SU-DHL-6 (cell line): ENCODE measurements at regions not wholly inside any gene's neighbourhood (a gene's known extent, or its start where the extent isn't known, plus 50 kb on each side); places are given as distances from the start of the nearest gene placed in this dataset.

Source experiments
- H2AFZ ChIP-seq: fragments of 200-600 bp; sonication (generic); 2 replicates; pipeline ENCODE4 v1.6.1; 2014; ENCODE audit warnings: low read depth, mild to moderate bottlenecking, moderate library complexity, mixed read lengths, antibody characterized with exemption, low read length; ENCODE audit not compliant: severe bottlenecking
- H3F3A ChIP-seq: fragments of 200-600 bp; shearing (Covaris generic); 2 replicates; pipeline ENCODE4 v1.6.0; 2016; ENCODE audit warnings: antibody characterized with exemption, mild to moderate bottlenecking; ENCODE audit not compliant: insufficient read depth
- H3K27ac ChIP-seq: fragments of 200-600 bp; sonication (generic); 2 replicates; pipeline ENCODE4 v1.5.1; 2016; ENCODE audit warnings: low read depth, mild to moderate bottlenecking, low read length, moderate library complexity, mixed read lengths
- H3K27me3 ChIP-seq: fragments of 200-600 bp; sonication (generic), shearing (Covaris generic); 2 replicates; pipeline ENCODE4 v1.6.0; 2014; ENCODE audit warnings: mild to moderate bottlenecking, low read length
- H3K36me3 ChIP-seq: fragments of 200-600 bp; sonication (generic); 2 replicates; pipeline ENCODE4 v1.6.1; 2014; ENCODE audit warnings: mild to moderate bottlenecking, low read length, mixed read lengths
- H3K4me2 ChIP-seq: fragments of 300-600, 200-600 bp; shearing (Covaris generic), sonication (generic); 2 replicates; pipeline ENCODE4 v1.6.0; 2014; ENCODE audit warnings: low read length, low read depth, mild to moderate bottlenecking; ENCODE audit not compliant: poor library complexity, severe bottlenecking
- H3K4me3 ChIP-seq: fragments of 200-600 bp; sonication (generic); 2 replicates; pipeline ENCODE4 v1.5.1; 2014; ENCODE audit warnings: antibody characterized with exemption, low read length, mild to moderate bottlenecking, mixed read lengths; ENCODE audit not compliant: insufficient read depth, poor library complexity, severe bottlenecking
- H3K79me2 ChIP-seq: fragments of 200-600 bp; sonication (generic); 2 replicates; pipeline ENCODE4 v1.6.1; 2014; ENCODE audit warnings: mild to moderate bottlenecking, low read length, moderate library complexity; ENCODE audit not compliant: insufficient read depth
- H3K9ac ChIP-seq: fragments of 200-600 bp; sonication (generic); 2 replicates; pipeline ENCODE4 v1.7.0; 2014; ENCODE audit warnings: mild to moderate bottlenecking, low read length
- H3K9me2 ChIP-seq: fragments of 200-600 bp; sonication (generic); replicated peaks from 2 replicates; pipeline ENCODE4 v1.6.1; 2014; ENCODE audit warnings: low read length; ENCODE audit not compliant: insufficient read depth
- H3K9me3 ChIP-seq: fragments of 200-600 bp; sonication (generic); 2 replicates; pipeline ENCODE4 v1.6.1; 2014; ENCODE audit warnings: low read length, mixed read lengths; ENCODE audit not compliant: insufficient read depth
- H4K20me1 ChIP-seq: fragments of 200-600 bp; sonication (generic); 2 replicates; pipeline ENCODE4 v1.6.1; 2014; ENCODE audit warnings: low read depth, mild to moderate bottlenecking, antibody characterized with exemption, low read length, moderate library complexity, mixed read lengths
- CTCF ChIP-seq: fragments of 200-600 bp; sonication (generic); IDR thresholded peaks from one replicate; pipeline ENCODE4 v1.5.1; 2017; ENCODE audit warnings: antibody characterized with exemption, mild to moderate bottlenecking, low read length, moderate library complexity; ENCODE audit not compliant: insufficient read depth, poor library complexity, severe bottlenecking
- EZH2phosphoT487 ChIP-seq: fragments of 200-600 bp; sonication (generic), shearing (Covaris generic); conservative IDR thresholded peaks from 2 replicates; pipeline ENCODE4 v1.6.1; 2018; ENCODE audit warnings: mild to moderate bottlenecking, antibody characterized with exemption, low read length, moderate library complexity, mixed read lengths

GRCh38 chr15:62644216-62644888, 398.2 kb upstream of the TPM1 start:
- H4K20me1 ChIP-seq = no peaks in the 10 kb centered on the region
- no peak overlapping the region for H3K4me3 ChIP-seq
- H3K36me3 ChIP-seq = no peaks in the 10 kb centered on the region
- no peaks in the 10 kb centered on the region for H3F3A ChIP-seq
- no peak overlapping the region for H2AFZ ChIP-seq
- no peaks in the 10 kb centered on the region for H3K27me3 ChIP-seq
- no peaks in the 10 kb centered on the region for H3K79me2 ChIP-seq
- H3K9ac ChIP-seq = no peak overlapping the region
- H3K27ac ChIP-seq = no peak overlapping the region
- no peaks in the 10 kb centered on the region for H3K9me3 ChIP-seq
- no peaks in the 10 kb centered on the region for H3K9me2 ChIP-seq
- TF ChIP-seq CTCF (no peak), EZH2phosphoT487 (no peak)
- H3K4me2 ChIP-seq = no peak overlapping the region

- Histone ChIP-seq H3K9me3 (no peaks in the 10 kb centered on the region), H3K9me2 (no peaks in the 10 kb centered on the region), H2AFZ (no peak overlapping the region), H3K27ac (no peak overlapping the region), H3K79me2 (no peaks in the 10 kb centered on the region), H3K36me3 (no peaks in the 10 kb centered on the region), H3K4me2 (no peak overlapping the region), H3K9ac (no peak overlapping the region), H4K20me1 (no peaks in the 10 kb centered on the region), H3K27me3 (no peaks in the 10 kb centered on the region), H3F3A (no peaks in the 10 kb centered on the region), H3K4me3 (no peak overlapping the region)
- TF ChIP-seq CTCF (no peak), EZH2phosphoT487 (no peak)
Measured at GRCh38 chr15:62644889-62645742, 397.4 kb upstream of the TPM1 start.

GRCh38 chr15:62647202-62647842, 395.2 kb upstream of the TPM1 start:
- H3K9ac ChIP-seq = no peak overlapping the region
- no peaks in the 10 kb centered on the region for H3F3A ChIP-seq
- H3K79me2 ChIP-seq = no peaks in the 10 kb centered on the region
- no peak for TF ChIP-seq EZH2phosphoT487
- no peak for TF ChIP-seq CTCF
- no peaks in the 10 kb centered on the region for H3K36me3 ChIP-seq
- H2AFZ ChIP-seq = no peak overlapping the region
- H3K27me3 ChIP-seq = no peaks in the 10 kb centered on the region
- H3K27ac ChIP-seq = no peak overlapping the region
- H4K20me1 ChIP-seq = no peaks in the 10 kb centered on the region
- no peaks in the 10 kb centered on the region for H3K9me2 ChIP-seq
- H3K9me3 ChIP-seq = no peaks in the 10 kb centered on the region
- H3K4me2 ChIP-seq = no peak overlapping the region
- no peak overlapping the region for H3K4me3 ChIP-seq
